SK-N-SH (cell line): ENCODE measurements at regions not wholly inside any gene's neighbourhood (a gene's known extent, or its start where the extent isn't known, plus 50 kb on each side); places are given as distances from the start of the nearest gene placed in this dataset.

ENCODE experiments used
- CTCF ChIA-PET: fragments of 300-600, 350-600 bp; formaldehyde crosslinking; extraction: SDS; loops from one replicate; lab custom pipeline; 2021; lab: Yijun Ruan, JAX
- POLR2A ChIA-PET: fragments of 350-600 bp; sonication (Branson Sonifier 250); formaldehyde crosslinking; extraction: SDS; loops from one replicate; lab custom pipeline; 2020; ENCODE audit warnings: antibody characterized with exemption, inconsistent platforms; lab: Yijun Ruan, JAX
- DNase-seq: peaks from one replicate; pipeline ENCODE4 v3.0.0; 2012
- H2AFZ ChIP-seq: fragments of 200-600 bp; sonication (generic); 2 replicates; pipeline ENCODE4 v1.8.1; 2016; ENCODE audit warnings: antibody characterized with exemption, mild to moderate bottlenecking, low read depth
- H3F3A ChIP-seq: fragments of 200-600 bp; sonication (generic); replicated peaks from 2 replicates; pipeline ENCODE3; 2016; ENCODE audit warnings: antibody characterized with exemption, mild to moderate bottlenecking; ENCODE audit not compliant: insufficient read depth
- H3K27ac ChIP-seq, 2 experiments: fragments of 200-500 bp in 1 of 2; fragments of 200-600 bp in 1 of 2; sonication (Bioruptor generic) in 1 of 2; sonication (generic), shearing (Covaris generic) in 1 of 2; 2 replicates each; pipeline versions ENCODE4 v1.5.1 to v1.6.1; 2014 to 2016; ENCODE audit warnings: low read depth in 2 of 2, inconsistent platforms in 1 of 2, low read length in 1 of 2, mild to moderate bottlenecking in 1 of 2, mixed read lengths in 1 of 2
- H3K27me3 ChIP-seq: fragments of 200-600 bp; sonication (generic), shearing (Covaris generic); 2 replicates; pipeline ENCODE4 v1.6.1; 2016; ENCODE audit warnings: mixed run types; ENCODE audit not compliant: insufficient read depth
- H3K36me3 ChIP-seq, 2 experiments: fragments of 200-500 bp in 1 of 2; fragments of 200-600 bp in 1 of 2; sonication (Bioruptor generic) in 1 of 2; sonication (generic) in 1 of 2; replicated peaks in 1 of 2; 2 replicates each; pipeline versions ENCODE3 to v1.5.1; 2014 to 2016; ENCODE audit warnings: low read length in 1 of 2, mild to moderate bottlenecking in 1 of 2; ENCODE audit not compliant: insufficient read depth in 2 of 2, control insufficient read depth in 1 of 2
- H3K4me1 ChIP-seq, 2 experiments: fragments of 200-500 bp in 1 of 2; fragments of 200-600 bp in 1 of 2; sonication (Bioruptor generic) in 1 of 2; sonication (generic), shearing (Covaris generic) in 1 of 2; 2 replicates each; pipeline versions ENCODE4 v1.5.1 to v1.6.1; 2014 to 2016; ENCODE audit warnings: low read depth in 1 of 2, low read length in 1 of 2, mixed run types in 1 of 2; ENCODE audit not compliant: insufficient read depth in 2 of 2, control insufficient read depth in 1 of 2
- H3K4me2 ChIP-seq: fragments of 200-600 bp; sonication (generic), shearing (Covaris generic); 2 replicates; pipeline ENCODE4 v1.6.1; 2017; ENCODE audit warnings: mixed run types
- H3K4me3 ChIP-seq, 2 experiments: fragments of 200-500 bp in 1 of 2; fragments of 200-600 bp in 1 of 2; sonication (Bioruptor generic) in 1 of 2; sonication (generic), shearing (Covaris generic) in 1 of 2; 2 replicates each; pipeline versions ENCODE4 v1.5.1 to v1.8.1; 2014 to 2016; ENCODE audit warnings: low read depth in 2 of 2, inconsistent platforms in 1 of 2, low read length in 1 of 2, mild to moderate bottlenecking in 1 of 2, mixed read lengths in 1 of 2, moderate library complexity in 1 of 2
- H3K79me2 ChIP-seq: fragments of 200-600 bp; sonication (generic); 2 replicates; pipeline ENCODE4 v1.8.1; 2017; ENCODE audit warnings: mild to moderate bottlenecking; ENCODE audit not compliant: insufficient read depth
- H3K9ac ChIP-seq: fragments of 200-600 bp; sonication (generic); 2 replicates; pipeline ENCODE4 v1.6.1; 2017; ENCODE audit warnings: mixed run types
- H3K9me2 ChIP-seq: fragments of 200-600 bp; sonication (generic); 2 replicates; pipeline ENCODE4 v1.6.1; 2017; ENCODE audit warnings: mixed run types
- H3K9me3 ChIP-seq: fragments of 200-600 bp; sonication (generic); 2 replicates; pipeline ENCODE4 v1.6.1; 2017; ENCODE audit warnings: mixed run types, mild to moderate bottlenecking, moderate library complexity
- H4K20me1 ChIP-seq: fragments of 200-600 bp; sonication (generic); 2 replicates; pipeline ENCODE4 v1.6.1; 2017; ENCODE audit warnings: mild to moderate bottlenecking, mixed run types; ENCODE audit not compliant: insufficient read depth
- EZH2phosphoT487 ChIP-seq: fragments of 200-600 bp; sonication (generic); IDR thresholded peaks from 2 replicates; pipeline ENCODE4 v1.6.1; 2017; ENCODE audit warnings: low read depth, mixed run types, mild to moderate bottlenecking, antibody characterized with exemption, moderate library complexity, borderline replicate concordance
- FOSL2 ChIP-seq: IDR thresholded peaks from 2 replicates; pipeline ENCODE4 v1.4.0; 2012; ENCODE audit warnings: low read depth, mild to moderate bottlenecking, moderate library complexity, borderline replicate concordance
- FOXJ3 ChIP-seq: sonication (generic); formaldehyde crosslinking; IDR thresholded peaks from 2 replicates; pipeline ENCODE4 v1.5.1; 2020; ENCODE audit warnings: mild to moderate bottlenecking, missing genetic modification reagents
- GATA2 ChIP-seq: sonication (generic); formaldehyde crosslinking; IDR thresholded peaks from 2 replicates; pipeline ENCODE4 v1.5.0; 2020; ENCODE audit warnings: mild to moderate bottlenecking, missing genetic modification reagents
- IRF3 ChIP-seq: fragments of 150-350 bp; IDR thresholded peaks from 2 replicates; pipeline ENCODE4 v1.6.1; 2016; ENCODE audit warnings: mild to moderate bottlenecking, low read depth, low read length
- JUND ChIP-seq: IDR thresholded peaks from 2 replicates; pipeline ENCODE4 v1.4.0; 2012
- MEF2A ChIP-seq: IDR thresholded peaks from 2 replicates; pipeline ENCODE4 v1.4.0; 2012; ENCODE audit warnings: low read depth, borderline replicate concordance
- POLR2AphosphoS5 ChIP-seq: IDR thresholded peaks from 2 replicates; pipeline ENCODE4 v1.6.1; 2012; ENCODE audit warnings: low read depth, low read length
- RAD21 ChIP-seq: IDR thresholded peaks from 2 replicates; pipeline ENCODE4 v1.6.1; 2012; ENCODE audit warnings: mild to moderate bottlenecking, low read length
- RFX5 ChIP-seq: IDR thresholded peaks from 2 replicates; pipeline ENCODE4 v1.6.1; 2012; ENCODE audit warnings: mild to moderate bottlenecking, improper control_type of control experiment, low read length
- RXRA ChIP-seq: IDR thresholded peaks from 2 replicates; pipeline ENCODE4 v1.4.0; 2012; ENCODE audit warnings: low read depth, mild to moderate bottlenecking, borderline replicate concordance
- SIN3A ChIP-seq: IDR thresholded peaks from 2 replicates; pipeline ENCODE4 v1.6.1; 2012; ENCODE audit warnings: low read depth, mild to moderate bottlenecking, low read length, moderate library complexity, borderline replicate concordance
- TEAD4 ChIP-seq: IDR thresholded peaks from 2 replicates; pipeline ENCODE4 v1.4.0; 2012; ENCODE audit warnings: mild to moderate bottlenecking, borderline replicate concordance; ENCODE audit not compliant: insufficient read depth
- USF1 ChIP-seq: IDR thresholded peaks from 2 replicates; pipeline ENCODE4 v1.4.0; 2012; ENCODE audit warnings: low read depth, borderline replicate concordance
- WGBS: methylation state at CpG from one replicate; pipeline ENCODE4 v1.1.6; 2017; ENCODE audit warnings: low lambda C conversion rate; 5-methylcytosine and 5-hydroxymethylcytosine counted together
- TF ChIP-seq, protein P1 (sequence below): IDR thresholded peaks from 2 replicates; pipeline ENCODE4 v1.4.0; 2012; ENCODE audit warnings: low read depth, borderline replicate concordance

DNA sequence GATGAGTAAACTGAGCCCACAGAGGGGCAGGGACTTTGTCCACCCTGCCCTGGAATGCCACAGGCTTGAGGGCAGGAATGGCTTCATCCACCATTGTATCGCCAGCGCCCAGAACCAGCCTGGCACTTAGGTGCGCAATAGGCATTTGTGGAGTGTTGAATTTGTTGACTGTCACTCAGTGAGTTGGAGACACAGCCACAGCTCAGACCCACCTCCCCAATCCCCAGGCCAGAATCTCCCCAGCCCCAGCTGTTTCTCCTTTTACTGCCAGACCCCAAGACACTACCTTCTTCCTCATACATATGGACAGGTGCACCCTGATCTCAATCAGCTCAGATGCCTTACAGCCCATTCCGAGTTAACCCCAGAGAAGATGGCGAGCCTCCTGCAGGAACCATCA is 674.5 kb downstream of the MATN1 start:
- no peaks in the 10 kb centered on the region for H3K9me2 ChIP-seq
- no peaks in the 10 kb centered on the region for H3K36me3 ChIP-seq
- H3K4me3 ChIP-seq = no peak overlapping the region
- no peak overlapping the region for H3K4me2 ChIP-seq
- 62% methylated on average over 5 of the region's 5 CpGs for WGBS
- no peaks in the 10 kb centered on the region for H3F3A ChIP-seq
- H3K4me1 ChIP-seq = no peaks in the 10 kb centered on the region; a peak in 1 of 4 replicates
- TF ChIP-seq, protein P1, sequence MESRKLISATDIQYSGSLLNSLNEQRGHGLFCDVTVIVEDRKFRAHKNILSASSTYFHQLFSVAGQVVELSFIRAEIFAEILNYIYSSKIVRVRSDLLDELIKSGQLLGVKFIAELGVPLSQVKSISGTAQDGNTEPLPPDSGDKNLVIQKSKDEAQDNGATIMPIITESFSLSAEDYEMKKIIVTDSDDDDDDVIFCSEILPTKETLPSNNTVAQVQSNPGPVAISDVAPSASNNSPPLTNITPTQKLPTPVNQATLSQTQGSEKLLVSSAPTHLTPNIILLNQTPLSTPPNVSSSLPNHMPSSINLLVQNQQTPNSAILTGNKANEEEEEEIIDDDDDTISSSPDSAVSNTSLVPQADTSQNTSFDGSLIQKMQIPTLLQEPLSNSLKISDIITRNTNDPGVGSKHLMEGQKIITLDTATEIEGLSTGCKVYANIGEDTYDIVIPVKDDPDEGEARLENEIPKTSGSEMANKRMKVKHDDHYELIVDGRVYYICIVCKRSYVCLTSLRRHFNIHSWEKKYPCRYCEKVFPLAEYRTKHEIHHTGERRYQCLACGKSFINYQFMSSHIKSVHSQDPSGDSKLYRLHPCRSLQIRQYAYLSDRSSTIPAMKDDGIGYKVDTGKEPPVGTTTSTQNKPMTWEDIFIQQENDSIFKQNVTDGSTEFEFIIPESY = no peak
- TF ChIP-seq JUND = no peak
- TF ChIP-seq RXRA = no peak
- no peak for TF ChIP-seq MEF2A
- TF ChIP-seq RFX5 = no peak
- no peak for TF ChIP-seq IRF3
- ChIA-PET CTCF (no interaction called here), POLR2A (no interaction called here)
- H3K9me3 ChIP-seq = no peaks in the 10 kb centered on the region
- no peaks in the 10 kb centered on the region for H4K20me1 ChIP-seq
- no peak overlapping the region for H3K27ac ChIP-seq
- DNase-seq = no peak
- H3K27me3 ChIP-seq = peaks cover 4% of the 10 kb centered on the region; the same call in 1 of the 2 replicates
- H3K9ac ChIP-seq = no peak overlapping the region
- no peak overlapping the region for H2AFZ ChIP-seq
- no peaks in the 10 kb centered on the region for H3K79me2 ChIP-seq

DNA sequence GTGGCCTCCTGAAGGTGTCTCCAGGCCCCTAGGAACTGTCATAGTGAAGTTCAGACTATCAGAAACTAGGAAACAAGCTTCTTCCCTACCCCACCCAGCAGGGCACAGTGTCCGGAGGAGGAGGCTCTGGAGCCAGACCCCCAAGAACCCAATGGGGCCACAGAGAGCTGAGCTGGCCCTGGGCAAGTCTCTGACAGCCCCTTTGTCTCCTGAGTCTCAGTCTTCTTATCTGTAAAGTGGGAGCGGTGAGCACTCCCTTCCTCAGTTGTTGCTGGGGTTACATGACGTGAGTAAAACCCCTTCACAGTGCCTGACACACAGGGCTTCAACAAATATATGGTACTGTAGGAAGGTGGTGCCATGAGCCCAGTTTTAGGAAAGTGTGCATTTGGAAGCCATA is 675.8 kb downstream of the MATN1 start:
- DNase-seq = no peak
- H4K20me1 ChIP-seq = no peaks in the 10 kb centered on the region
- no peaks in the 10 kb centered on the region for H3K9me3 ChIP-seq
- no peaks in the 10 kb centered on the region for H3F3A ChIP-seq
- no peaks in the 10 kb centered on the region for H3K36me3 ChIP-seq
- 15% methylated on average over 3 of the region's 3 CpGs for WGBS
- H2AFZ ChIP-seq = no peak overlapping the region
- TF ChIP-seq TEAD4 = no peak
- TF ChIP-seq POLR2AphosphoS5 = no peak
- no peak for TF ChIP-seq FOSL2
- TF ChIP-seq EZH2phosphoT487 = no peak
- no peak for TF ChIP-seq RAD21
- TF ChIP-seq USF1 = no peak
- TF ChIP-seq SIN3A = no peak
- no peak for TF ChIP-seq GATA2 (CRISPR knock-in tag)
- no peak for TF ChIP-seq FOXJ3 (CRISPR knock-in tag)
- TF ChIP-seq, all 33 proteins: peak for 0
- Histone ChIP-seq H3K9ac (no peak overlapping the region), H3K27ac (no peak overlapping the region), H3K4me2 (no peak overlapping the region), H3K79me2 (no peaks in the 10 kb centered on the region), H3K4me3 (no peak overlapping the region), H3K27me3 (no peaks in the 10 kb centered on the region; the same call in 1 of the 2 replicates), H3K4me1 (no peaks in the 10 kb centered on the region; a peak in 1 of 4 replicates), H3K9me2 (no peaks in the 10 kb centered on the region)
- ChIA-PET POLR2A (no interaction called here), CTCF (no interaction called here)
